ENCODE measurements at regions not wholly inside any gene's neighbourhood (a gene's known extent, or its start where the extent isn't known, plus 50 kb on each side); places are given as distances from the start of the nearest gene placed in this dataset.

DNA sequence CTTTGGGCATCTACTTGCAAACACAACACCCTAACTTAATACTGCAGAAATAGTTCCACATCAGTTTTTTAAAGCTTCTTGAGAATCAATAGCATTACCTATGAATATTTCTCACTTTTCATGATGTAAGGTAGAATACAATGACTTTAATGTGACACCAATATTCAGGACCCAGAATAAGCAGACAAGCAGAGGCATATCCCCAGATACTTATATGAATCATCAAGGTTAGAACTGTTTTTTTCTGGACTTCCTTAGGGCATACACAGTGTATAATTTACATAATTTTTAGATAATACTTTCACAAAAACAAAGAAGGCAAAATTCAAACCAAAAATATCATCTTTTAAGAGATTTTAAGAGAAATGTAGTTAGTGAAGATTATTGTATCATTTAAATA is 885.8 kb downstream of the FSCB start:
- ATAC-seq (no peak), DNase-seq (no peak)
- no peaks in the 10 kb centered on the region for H3K4me1 ChIP-seq
- H3K27me3 ChIP-seq, result no peaks in the 10 kb centered on the region
- peaks cover 0 to 10% of the 10 kb centered on the region in 2 donors for H3K9me3 ChIP-seq
- no peaks in the 10 kb centered on the region for H3K36me3 ChIP-seq
- no peak for TF ChIP-seq CTCF (IDR thresholded peaks at IDR 0.05)
- intact Hi-C loops (cut with DNase I), result no loop called here
- H3K27ac ChIP-seq, result no peak overlapping the region
- no peak overlapping the region for H3K4me3 ChIP-seq

DNA sequence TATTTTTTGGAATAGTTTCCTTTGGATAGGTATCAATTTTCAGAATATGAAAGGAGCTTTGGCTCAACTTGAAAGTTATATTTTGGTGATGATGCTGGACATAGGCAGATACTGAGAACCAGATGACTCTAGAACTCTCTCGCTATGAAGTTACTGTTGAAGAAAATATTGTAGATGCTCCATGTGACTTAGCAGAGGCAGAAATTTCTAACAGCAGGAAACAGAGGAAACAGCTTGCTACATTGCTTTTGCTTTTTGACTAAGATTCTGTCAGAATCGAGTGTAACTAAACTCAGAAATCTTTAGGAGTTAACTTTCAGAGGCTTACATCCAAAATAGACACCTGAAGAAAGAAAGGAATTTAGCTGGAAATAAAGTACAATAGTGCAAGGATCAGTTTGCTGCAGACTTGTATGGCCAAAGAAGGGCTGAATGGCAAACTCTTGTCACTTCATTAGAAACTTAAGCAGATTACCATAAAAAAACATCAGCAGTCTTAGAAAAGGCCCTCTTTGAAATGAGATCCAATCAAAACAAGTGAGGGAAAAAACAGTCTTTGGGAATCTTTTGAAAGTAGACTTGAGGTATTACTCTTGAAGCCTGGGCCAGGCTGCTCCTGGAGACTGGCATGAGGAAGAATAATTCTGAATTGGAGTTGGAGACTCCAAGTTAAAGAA is 911.8 kb downstream of the FSCB start:
- no peak for TF ChIP-seq CTCF (IDR thresholded peaks at IDR 0.05)
- DNase-seq (no peak), ATAC-seq (no peak)
- Histone ChIP-seq H3K4me1 (no peaks in the 10 kb centered on the region), H3K36me3 (no peaks in the 10 kb centered on the region), H3K27me3 (no peaks in the 10 kb centered on the region), H3K27ac (no peak overlapping the region), H3K9me3 (no peaks in the 10 kb centered on the region), H3K4me3 (no peak overlapping the region)
- intact Hi-C loops (cut with DNase I), result no loop called here

DNA sequence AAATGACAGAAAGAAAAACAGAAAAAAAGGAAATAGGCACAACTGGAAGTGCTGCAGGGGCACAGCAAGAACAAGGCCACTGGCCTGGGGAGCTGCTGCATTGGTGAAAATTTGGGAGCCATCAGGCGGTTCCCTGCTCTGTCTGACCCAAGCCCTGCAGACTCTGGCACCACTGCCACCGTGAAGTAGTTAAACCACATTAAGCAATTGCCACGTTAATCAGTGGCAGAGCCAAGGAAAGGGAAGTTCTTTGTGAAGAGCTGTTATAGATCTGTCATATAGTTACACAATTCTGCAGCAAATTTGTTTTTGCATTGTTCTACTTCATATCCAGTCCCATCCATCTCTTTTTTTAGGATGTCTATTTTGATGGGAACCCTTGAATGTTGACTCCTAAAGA is 915.3 kb downstream of the FSCB start:
- Histone ChIP-seq H3K4me1 (no peaks in the 10 kb centered on the region), H3K27me3 (no peaks in the 10 kb centered on the region), H3K27ac (no peak overlapping the region), H3K36me3 (no peaks in the 10 kb centered on the region), H3K4me3 (no peak overlapping the region), H3K9me3 (no peaks in the 10 kb centered on the region)
- intact Hi-C loops (cut with DNase I), result no loop called here
- DNase-seq, result no peak
- ATAC-seq, result no peak
- TF ChIP-seq CTCF (IDR thresholded peaks at IDR 0.05), result no peak

DNA sequence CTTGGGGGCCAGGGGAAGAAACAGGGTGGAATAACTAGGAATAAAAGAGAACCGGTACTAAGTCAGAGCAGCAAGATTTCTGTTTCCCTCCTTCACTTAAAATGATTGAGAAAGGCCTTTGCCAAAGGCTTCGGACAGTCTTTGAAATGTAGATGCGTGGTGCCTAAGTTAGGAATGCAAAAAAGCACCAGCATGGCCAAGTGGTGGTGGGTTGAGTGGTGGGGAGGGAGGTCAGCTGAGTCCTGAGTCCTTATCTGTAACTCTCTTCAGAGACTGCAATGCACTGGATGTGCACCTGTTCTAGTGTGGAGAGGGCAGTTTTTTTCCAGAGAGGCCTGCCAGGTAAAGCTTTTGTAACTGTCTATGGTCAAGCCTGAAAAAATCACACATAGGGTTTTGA is 919.9 kb downstream of the FSCB start:
- Histone ChIP-seq H3K27ac (no peak overlapping the region), H3K4me1 (no peaks in the 10 kb centered on the region), H3K4me3 (no peak overlapping the region), H3K9me3 (peaks cover 0 to 9% of the 10 kb centered on the region in 2 donors), H3K27me3 (no peaks in the 10 kb centered on the region), H3K36me3 (no peaks in the 10 kb centered on the region)
- no peak for DNase-seq
- intact Hi-C loops (cut with DNase I), result no loop called here
- no peak for TF ChIP-seq CTCF (IDR thresholded peaks at IDR 0.05)
- ATAC-seq, result no peak

GRCh38 chr14:43579671-43580070 is 927.4 kb downstream of the FSCB start:
- DNase-seq (no peak), ATAC-seq (no peak)
- no peaks in the 10 kb centered on the region for H3K36me3 ChIP-seq
- no peak overlapping the region for H3K4me3 ChIP-seq
- no peak overlapping the region for H3K27ac ChIP-seq
- no peak for TF ChIP-seq CTCF (IDR thresholded peaks at IDR 0.05)
- H3K9me3 ChIP-seq, result peaks cover 0 to 40% of the 10 kb centered on the region in 2 donors
- H3K27me3 ChIP-seq, result no peaks in the 10 kb centered on the region
- H3K4me1 ChIP-seq, result no peaks in the 10 kb centered on the region
- intact Hi-C loops (cut with DNase I), result no loop called here
